Heart right ventricle (tissue), 16 donors: ENCODE measurements at regions not wholly inside any gene's neighbourhood (a gene's known extent, or its start where the extent isn't known, plus 50 kb on each side); places are given as distances from the start of the nearest gene placed in this dataset.

ENCODE experiments used
- ATAC-seq, 8 donors: fragments of 200-7000 bp; cut with Tn5 transposase; one replicate each; pipeline ENCODE4 v1.9.1; 2020; ENCODE audit warnings: mild to moderate bottlenecking in 8 of 8, moderate library complexity in 8 of 8, moderate number of reproducible peaks in 1 of 8
- DNase-seq, 2 donors: peaks; one replicate each; pipeline ENCODE4 v3.0.0-alpha.2; 2020
- H3K27ac ChIP-seq, 10 donors: fragments of 200-600 bp; sonication (generic) in 2 of 10; one replicate each; pipeline versions ENCODE4 v1.5.0 to v1.8.0; 2020 to 2022; ENCODE audit warnings: mild to moderate bottlenecking in 3 of 10
- H3K27me3 ChIP-seq, 7 donors: fragments of 200-600 bp; one replicate each; pipeline ENCODE4 v1.8.0; 2021 to 2022; ENCODE audit warnings: mild to moderate bottlenecking in 2 of 7
- H3K36me3 ChIP-seq, 9 donors: fragments of 200-600 bp; sonication (generic) in 1 of 9; one replicate each; pipeline versions ENCODE4 v1.5.0 to v1.8.0; 2020 to 2022; ENCODE audit warnings: mild to moderate bottlenecking in 2 of 9
- H3K4me1 ChIP-seq, 9 donors: fragments of 200-600 bp; sonication (generic) in 1 of 9; one replicate each; pipeline versions ENCODE4 v1.5.0 to v1.8.0; 2020 to 2022; ENCODE audit warnings: mild to moderate bottlenecking in 4 of 9
- H3K4me3 ChIP-seq, 10 donors: fragments of 200-600 bp; sonication (generic) in 2 of 10; one replicate each; pipeline versions ENCODE4 v1.5.0 to v1.8.0; 2020 to 2022; ENCODE audit warnings: mild to moderate bottlenecking in 7 of 10, moderate library complexity in 2 of 10
- H3K9me3 ChIP-seq, 11 donors: fragments of 200-600 bp in 10 of 11; sonication (generic) in 2 of 11; one replicate each; pipeline versions ENCODE4 v1.5.0 to v1.8.0; 2013 to 2022; ENCODE audit warnings: mild to moderate bottlenecking in 2 of 11, control low read depth in 1 of 11, moderate library complexity in 1 of 11
- CTCF ChIP-seq, 9 donors: fragments of 200-600 bp; sonication (generic) in 2 of 9; IDR thresholded peaks; one replicate each; pipeline versions ENCODE4 v1.5.0 to v1.8.0; 2021 to 2022; ENCODE audit warnings: antibody characterized with exemption in 9 of 9, mild to moderate bottlenecking in 5 of 9, moderate library complexity in 1 of 9
- WGBS, 2 donors: extraction: QIAGEN DNeasy Blood & Tissue Kit; methylation state at CpG; one replicate each; pipeline ENCODE4 v1.1.7; 2013; ENCODE audit warnings: inconsistent platforms in 1 of 2; 5-methylcytosine and 5-hydroxymethylcytosine counted together
- intact Hi-C, 10 donors: fragments of 100-400 bp; cut with DNase I; formaldehyde crosslinking; loops; one replicate each; pipeline versions ENCODE4 v1.11.1 to v1.14.2; 2022
- donor health status: Arrhythmogenic right ventricular cardiomyopathy.
- donor health status: ischemic (EF 13 %, LVEDD 7.1; RV severe dilation, severe dysfunction).
- donor health status: healthy with polysubstance abuse.
- donor health status: DM: no; HTN: yes; CAD: no.
- donor health status: DM: no; HTN: no; CAD: no.
- donor health status: ischemic (EF 25% LVEDD 6.9; RV normal size, moderate dysfunction).
- donor health status: ischemic (EF 25% LVEDD 5.7; RV mildly dilated, moderate dysfunction).
- donor health status: healthy.
- donor health status: DM: yes; HTN: yes; CAD: no.
- donor health status: Ischemic cardiomyopathy.
- donor health status: ischemic (EF 35%, LVEDD 5.7; RV mildly dilated, moderate dysfunction).
- donor health status: nonischemic (EF 11% LVEDD 7.7; RV severe dilation, severe dysfunction).
- donor health status: DM: yes; HTN: yes; CAD: no.
- donor health status: PGD.
- donor health status: ischemic (EF 29% LVEDD 5.4; RV normal size, mild dysfunction).
- donor health status: nonischemic (EF 23%, LVEDD 6.1; RV moderate dilation, normal function).

- no peak for DNase-seq
- 33 to 60% methylated on average over 5 of the region's 5 CpGs for WGBS, 2 donors
- Histone ChIP-seq H3K27ac (no peak overlapping the region), H3K36me3 (no peaks in the 10 kb centered on the region), H3K27me3 (no peaks in the 10 kb centered on the region), H3K4me1 (peaks cover 0 to 26% (median 10%) of the 10 kb centered on the region in 9 donors), H3K9me3 (peaks cover 0 to 3% (median 0%) of the 10 kb centered on the region in 11 donors), H3K4me3 (no peak overlapping the region)
- ATAC-seq = peak in 1 of 8 donors; percentile 52
- intact Hi-C loops = no loop called here
- TF ChIP-seq CTCF (IDR thresholded peaks at IDR 0.05) = no peak
Measured at GRCh38 chr10:20978617-20979016, 81.5 kb upstream of the NEBL start.

- H3K4me1 ChIP-seq = peaks cover 0 to 26% (median 10%) of the 10 kb centered on the region in 9 donors
- intact Hi-C loops = no loop called here
- 53% methylated on average over 5 of the region's 5 CpGs for WGBS, 2 donors
- H3K36me3 ChIP-seq = no peaks in the 10 kb centered on the region
- H3K27me3 ChIP-seq = no peaks in the 10 kb centered on the region
- DNase-seq (no peak), ATAC-seq (peak in 2 of 8 donors; percentile 30 to 57)
- peaks cover 0 to 3% (median 0%) of the 10 kb centered on the region in 11 donors for H3K9me3 ChIP-seq
- TF ChIP-seq CTCF (IDR thresholded peaks at IDR 0.05) = no peak
- H3K27ac ChIP-seq = no peak overlapping the region
- H3K4me3 ChIP-seq = no peak overlapping the region
Measured at GRCh38 chr10:20977300-20977699, 80.2 kb upstream of the NEBL start.

GRCh38 chr10:20976891-20977290, 79.8 kb upstream of the NEBL start:
- no peak for TF ChIP-seq CTCF (IDR thresholded peaks at IDR 0.05)
- ATAC-seq (no peak), DNase-seq (no peak)
- Histone ChIP-seq H3K36me3 (no peaks in the 10 kb centered on the region), H3K9me3 (peaks cover 0 to 3% (median 0%) of the 10 kb centered on the region in 11 donors), H3K27ac (no peak overlapping the region), H3K4me1 (peaks cover 0 to 26% (median 10%) of the 10 kb centered on the region in 9 donors), H3K4me3 (no peak overlapping the region), H3K27me3 (no peaks in the 10 kb centered on the region)
- intact Hi-C loops = no loop called here
- 43 to 57% methylated on average over 3 of the region's 3 CpGs for WGBS, 2 donors

GRCh38 chr10:20976390-20976789, 79.3 kb upstream of the NEBL start:
- Histone ChIP-seq H3K27me3 (no peaks in the 10 kb centered on the region), H3K4me3 (no peak overlapping the region), H3K36me3 (no peaks in the 10 kb centered on the region), H3K4me1 (peaks cover 0 to 26% (median 10%) of the 10 kb centered on the region in 9 donors), H3K9me3 (peaks cover 0 to 3% (median 0%) of the 10 kb centered on the region in 11 donors), H3K27ac (no peak overlapping the region)
- ATAC-seq (no peak), DNase-seq (no peak)
- intact Hi-C loops = no loop called here
- no peak for TF ChIP-seq CTCF (IDR thresholded peaks at IDR 0.05)
- 84 to 92% methylated on average over 3 of the region's 3 CpGs for WGBS, 2 donors
